Astrocyte of the cerebellum (primary cell): ENCODE measurements at regions not wholly inside any gene's neighbourhood (a gene's known extent, or its start where the extent isn't known, plus 50 kb on each side); places are given as distances from the start of the nearest gene placed in this dataset.

Source experiments
- DNase-seq: peaks from one replicate; pipeline ENCODE4 v3.0.0-alpha.2; 2011; ENCODE audit warnings: low read depth
- H3K4me3 ChIP-seq: 2 replicates; pipeline ENCODE4 v1.5.1; 2011; ENCODE audit warnings: mild to moderate bottlenecking, low read depth, low read length, moderate library complexity
- CTCF ChIP-seq: IDR thresholded peaks from 2 replicates; pipeline ENCODE4 v1.5.1; 2012; ENCODE audit warnings: low read length, low read depth, moderate library complexity, mild to moderate bottlenecking; ENCODE audit errors: missing control alignments
- in situ Hi-C: cut with HindIII; loops from 2 replicates; pipeline ENCODE4 v1.10.0; 2017; ENCODE audit warnings: low sequenced_read_pairs

DNA sequence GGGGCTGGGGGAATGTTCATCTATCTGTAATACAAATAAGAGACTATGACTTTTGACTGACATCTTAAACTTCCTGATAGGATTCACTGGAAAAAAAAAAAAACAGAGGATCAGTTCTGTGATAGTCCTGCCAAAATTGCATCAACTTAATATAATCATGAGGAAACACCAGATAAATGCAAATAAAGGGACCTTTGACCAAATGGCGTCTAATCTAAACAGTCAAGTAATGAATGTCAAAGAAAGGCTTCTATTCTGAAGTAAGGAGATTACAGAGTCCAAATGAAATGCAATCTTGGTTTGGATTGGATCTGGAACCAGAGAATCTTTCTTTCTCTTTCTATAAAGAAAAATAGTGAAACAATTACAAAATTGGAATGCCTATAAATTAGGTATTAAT lies 513.4 kb downstream of the KCNT2 start:
- DNase-seq = no peak
- in situ Hi-C loops = no loop called here
- H3K4me3 ChIP-seq = no peak overlapping the region
- no peak for TF ChIP-seq CTCF

GRCh38 chr1:196091397-196092135 lies 516.7 kb downstream of the KCNT2 start:
- DNase-seq = no peak
- no peak overlapping the region for H3K4me3 ChIP-seq

DNA sequence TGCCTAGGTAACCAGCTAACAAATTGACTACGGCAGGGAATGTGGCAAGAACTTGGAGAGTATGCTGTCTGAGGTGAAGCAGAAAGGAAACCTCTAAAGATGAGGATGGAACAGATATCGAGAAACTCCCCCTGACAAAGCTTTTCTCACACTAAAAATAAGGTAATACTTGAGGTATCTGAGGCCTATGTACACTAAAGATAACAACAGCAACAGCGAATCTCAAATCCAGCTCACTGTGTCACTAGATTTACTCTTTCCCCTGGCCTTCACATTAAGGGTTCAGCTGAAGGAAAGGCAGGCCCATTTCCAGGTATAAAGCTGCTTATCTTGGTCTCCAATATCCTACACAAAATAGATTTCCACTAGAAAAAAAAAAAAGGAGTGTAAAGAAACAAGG lies 518.0 kb downstream of the KCNT2 start:
- H3K4me3 ChIP-seq = no peak overlapping the region
- DNase-seq = no peak
- in situ Hi-C loops = no loop called here
- TF ChIP-seq CTCF = no peak

More at GRCh38 chr1:196091397-196092135, 516.7 kb downstream of the KCNT2 start:
- in situ Hi-C loops = no loop called here
- no peak for TF ChIP-seq CTCF

DNA sequence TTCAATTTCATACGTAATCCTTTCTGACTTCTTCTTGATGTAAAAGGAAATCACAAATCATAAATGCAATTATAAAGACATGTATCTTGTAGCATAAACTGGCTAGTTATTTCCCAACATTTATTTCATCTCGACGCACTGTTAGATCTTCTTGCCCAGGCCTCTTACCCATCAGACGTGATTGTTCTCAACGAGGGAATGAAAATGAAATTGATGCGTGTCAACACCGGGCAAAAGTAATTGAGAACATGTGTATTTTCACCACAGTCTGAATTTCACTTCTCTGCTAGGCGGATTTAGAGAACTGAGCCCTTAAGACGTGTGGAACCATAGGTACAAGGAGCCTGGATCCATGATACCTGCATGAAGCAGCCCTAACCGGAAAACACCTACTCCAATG lies 519.7 kb downstream of the KCNT2 start:
- no peak for DNase-seq
- TF ChIP-seq CTCF = no peak
- no peak overlapping the region for H3K4me3 ChIP-seq
- in situ Hi-C loops = no loop called here

DNA sequence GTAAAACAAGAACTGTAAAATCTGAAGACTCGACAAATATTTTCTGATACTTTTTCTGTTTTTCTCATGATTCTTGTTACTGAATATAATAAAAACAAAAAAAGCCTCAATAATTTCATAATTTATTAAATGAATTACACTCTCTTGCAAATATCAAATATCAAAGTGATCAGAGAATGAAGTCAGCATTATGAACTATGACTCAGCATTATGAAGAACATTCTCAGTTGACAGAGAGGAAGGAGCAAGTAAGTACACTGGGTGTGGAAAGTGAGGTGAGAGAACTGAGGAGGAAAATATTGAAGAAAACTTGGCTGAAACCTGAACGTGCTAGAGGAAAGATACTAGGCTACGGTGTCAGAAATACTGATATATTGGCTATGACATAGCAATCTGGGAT lies 529.5 kb downstream of the KCNT2 start:
- no peak for DNase-seq
- H3K4me3 ChIP-seq = no peak overlapping the region
- no peak for TF ChIP-seq CTCF
- in situ Hi-C loops = no loop called here

GRCh38 chr1:196075621-196076020 lies 532.6 kb downstream of the KCNT2 start:
- in situ Hi-C loops = no loop called here
- no peak for TF ChIP-seq CTCF
- H3K4me3 ChIP-seq = no peak overlapping the region
- DNase-seq = no peak
